Limb (tissue), 2 donors: ENCODE measurements at regions not wholly inside any gene's neighbourhood (a gene's known extent, or its start where the extent isn't known, plus 50 kb on each side); places are given as distances from the start of the nearest gene placed in this dataset.

Source experiments
- DNase-seq, 2 donors: peaks; one replicate each; pipeline ENCODE4 v3.0.0-alpha.2; 2016; ENCODE audit errors: extremely low spot score in 2 of 2

DNA sequence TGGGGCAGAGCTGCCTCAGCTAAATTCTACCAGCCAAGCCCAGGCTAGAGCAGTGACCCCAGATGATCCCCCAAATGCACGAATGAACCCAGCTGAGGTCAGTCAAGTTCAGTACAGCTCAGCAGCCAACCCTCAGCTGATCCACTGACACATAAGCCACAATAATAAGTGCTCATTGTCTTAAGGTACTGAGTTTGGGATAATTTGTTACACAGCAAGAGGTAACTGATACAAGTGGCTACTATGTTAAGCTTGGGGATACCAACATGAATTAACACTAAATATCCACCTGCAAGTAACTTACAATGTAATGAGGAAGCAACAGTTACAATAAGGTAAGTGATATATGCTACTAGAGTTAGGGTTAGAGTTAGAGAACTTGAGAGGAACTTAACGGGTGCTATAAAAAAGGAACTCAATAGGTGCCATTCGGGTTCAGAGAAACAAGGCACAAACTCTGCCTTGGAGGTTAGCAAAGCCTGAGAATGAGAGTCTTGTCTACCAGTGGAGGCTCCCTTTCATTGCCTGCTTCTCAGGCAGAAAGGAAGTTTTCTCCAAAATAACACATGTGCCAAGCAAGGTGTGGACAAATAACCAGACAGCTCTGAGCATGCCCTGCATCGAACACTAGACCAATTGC is 189.4 kb downstream of the ARL4C start:
- DNase-seq = no peak

DNA sequence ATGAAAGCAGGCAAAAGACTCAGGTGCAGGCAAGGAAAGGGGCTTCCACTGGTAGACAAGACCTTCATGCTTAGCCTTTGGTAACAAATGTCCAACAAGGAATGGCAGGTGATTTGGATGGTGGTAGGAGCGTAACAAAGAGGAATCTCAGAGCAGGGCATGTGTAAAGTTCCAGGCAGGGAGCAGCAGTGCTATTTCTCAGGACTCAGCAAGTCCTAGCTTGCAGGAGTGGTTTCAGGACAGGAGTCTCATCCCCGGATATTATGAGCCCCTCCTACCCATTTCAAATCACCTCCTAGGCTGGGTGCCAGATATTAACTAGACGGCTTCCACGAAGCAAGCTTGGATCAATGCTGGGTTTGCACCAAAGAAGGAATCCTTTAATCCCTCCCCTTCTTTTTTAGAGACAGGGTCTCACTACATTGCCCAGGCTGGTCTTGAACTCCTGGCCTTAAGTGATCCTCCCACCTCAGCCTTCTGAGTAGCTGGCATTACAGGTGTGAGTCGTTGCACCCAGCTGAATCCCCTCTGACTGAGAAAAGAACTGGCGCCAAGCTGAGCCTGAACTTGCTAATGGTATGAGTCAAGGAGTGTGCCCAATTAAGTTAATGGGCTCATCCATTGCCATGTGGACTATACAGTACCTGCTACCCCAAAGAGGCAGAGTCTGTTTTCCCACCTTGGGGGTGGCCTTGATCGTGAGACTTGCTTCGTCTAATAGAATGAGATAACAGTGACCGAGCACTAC is 190.3 kb downstream of the ARL4C start:
- DNase-seq = no peak

DNA sequence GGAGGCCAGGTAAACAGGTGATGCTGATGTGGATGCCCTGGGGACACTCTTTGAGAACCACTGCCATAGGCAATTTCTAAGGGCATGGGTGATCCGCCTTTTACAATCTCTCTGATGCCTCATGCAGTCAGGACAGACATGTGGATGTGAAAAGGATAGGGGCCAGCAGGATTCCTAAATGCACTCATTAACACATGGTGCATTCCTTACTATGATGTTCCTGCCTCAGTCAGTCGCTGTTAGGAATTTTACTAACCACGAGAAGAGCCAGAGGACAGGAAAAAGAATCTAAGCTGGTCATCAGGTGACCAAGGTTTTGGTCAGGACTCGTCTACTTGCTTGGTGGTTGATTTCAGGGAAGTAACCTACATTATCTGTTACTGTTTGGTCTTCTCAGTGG is 191.0 kb downstream of the ARL4C start:
- DNase-seq = no peak

DNA sequence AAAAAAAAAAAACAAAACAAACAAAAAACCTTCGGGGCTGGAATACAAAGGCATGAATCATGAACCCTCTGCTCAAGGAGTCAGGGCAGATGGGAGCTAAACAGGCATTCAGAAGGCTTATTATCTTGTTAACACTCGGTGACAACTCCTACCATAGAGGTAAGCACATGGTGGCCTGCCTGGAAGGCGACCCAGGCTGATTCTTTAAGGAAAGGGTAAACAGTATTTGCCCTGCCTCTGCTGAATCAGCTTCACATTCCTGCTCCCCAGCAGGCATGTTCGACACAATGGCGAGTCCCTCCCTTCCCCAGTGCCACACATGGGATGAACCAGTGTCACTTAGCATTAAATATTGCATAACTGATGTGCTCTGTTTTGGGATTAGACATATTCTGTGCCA is 191.9 kb downstream of the ARL4C start:
- no peak for DNase-seq

DNA sequence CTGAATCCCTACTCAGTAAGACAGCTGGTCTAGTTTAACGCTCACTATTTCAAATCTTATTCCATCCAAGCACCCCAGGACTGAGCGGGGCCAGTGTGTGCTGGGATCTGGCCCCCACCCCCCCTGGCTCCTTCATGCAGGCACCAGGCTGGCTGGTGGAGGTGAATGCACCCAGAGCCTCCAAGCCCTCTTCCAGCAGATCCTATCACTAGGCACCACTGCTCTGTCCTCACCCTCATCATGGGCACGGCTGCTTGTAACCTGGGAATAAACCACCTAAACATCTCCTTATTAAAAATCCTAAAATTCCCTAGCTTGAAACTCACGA is 194.3 kb downstream of the ARL4C start:
- DNase-seq = no peak

DNA sequence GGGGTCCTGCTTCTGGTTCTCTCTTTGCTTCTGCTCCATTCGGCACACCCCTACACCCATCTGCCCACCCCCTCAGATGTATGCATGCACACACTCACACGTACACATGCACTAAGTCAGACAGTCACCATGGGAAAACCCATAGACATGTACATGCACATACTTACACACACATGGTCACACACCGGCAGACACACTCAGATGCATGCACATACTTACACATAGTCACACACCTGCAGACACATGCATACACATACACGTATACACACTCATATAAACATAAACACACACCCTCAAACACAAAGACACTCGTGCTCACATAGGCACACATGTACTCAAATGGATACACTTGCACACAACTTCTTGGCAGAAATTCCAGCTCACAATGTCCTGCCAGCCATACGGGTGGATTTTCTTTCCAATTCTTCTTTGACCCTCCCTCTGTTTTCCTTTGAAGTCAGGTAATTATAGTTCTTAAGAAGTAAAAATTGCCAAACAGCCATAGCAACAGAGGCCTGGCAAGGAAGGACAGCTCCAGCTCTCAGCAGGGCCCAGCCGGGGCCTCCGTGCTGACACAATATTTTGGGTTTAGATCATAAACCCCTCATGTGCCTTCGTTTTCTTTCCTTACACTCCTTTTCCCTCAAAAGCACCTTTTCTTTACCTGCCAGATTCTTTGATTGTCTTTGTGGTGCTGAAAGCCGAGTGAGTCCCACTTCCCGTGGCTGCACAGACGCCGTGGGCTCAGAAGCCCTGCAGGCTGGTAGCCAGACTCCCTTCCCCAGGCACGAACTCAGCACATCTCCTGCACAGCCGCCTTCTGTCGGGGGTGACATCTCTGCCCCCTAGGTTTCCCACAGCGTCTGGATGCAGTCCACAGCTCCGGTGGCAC is 195.7 kb downstream of the ARL4C start:
- peak in 1 of 2 donors; percentile 26 for DNase-seq

DNA sequence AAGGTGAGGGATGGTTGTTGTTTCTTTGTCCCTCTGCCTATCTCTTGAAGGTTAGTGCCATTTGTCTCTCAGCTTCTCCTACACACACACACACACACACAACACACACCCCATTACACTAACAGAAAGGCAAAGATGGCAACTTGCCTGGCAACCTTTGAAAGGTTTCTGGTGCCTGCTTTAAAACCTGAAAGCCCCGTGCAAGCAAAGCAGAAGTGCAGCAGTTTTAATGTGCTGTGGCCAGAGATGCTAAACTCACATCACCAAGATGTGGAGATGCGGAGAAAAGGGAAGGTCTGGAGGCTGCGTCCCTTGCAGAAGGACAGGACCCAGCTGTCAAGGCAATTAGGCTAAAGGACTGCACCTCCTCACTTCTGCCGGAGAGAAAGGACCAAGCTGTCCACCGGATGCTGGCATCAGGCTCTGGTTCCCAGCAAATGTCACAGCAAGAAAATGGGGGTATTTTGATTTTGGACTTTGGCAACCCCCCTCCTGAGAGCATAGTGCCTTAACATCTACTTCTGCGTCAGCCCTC is 196.4 kb downstream of the ARL4C start:
- DNase-seq = no peak

DNA sequence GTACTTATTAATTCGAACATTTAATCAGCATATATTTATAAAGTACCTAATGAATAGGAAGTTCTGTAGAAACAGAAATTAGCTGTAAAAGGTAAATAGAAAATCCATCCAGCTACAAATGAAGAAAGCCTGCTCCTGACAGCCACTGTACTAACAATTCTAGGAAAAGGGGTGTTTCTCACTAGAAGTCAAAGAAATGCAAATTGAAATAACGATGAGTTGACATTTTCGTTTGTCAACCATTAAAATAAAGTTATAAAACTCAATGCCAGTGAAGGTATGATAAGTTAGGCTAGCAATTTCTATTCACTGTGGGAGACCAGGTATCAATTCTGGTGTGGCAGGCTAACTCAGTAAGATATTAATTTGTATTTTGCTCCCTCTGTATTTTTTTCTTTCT is 198.0 kb downstream of the ARL4C start:
- no peak for DNase-seq

DNA sequence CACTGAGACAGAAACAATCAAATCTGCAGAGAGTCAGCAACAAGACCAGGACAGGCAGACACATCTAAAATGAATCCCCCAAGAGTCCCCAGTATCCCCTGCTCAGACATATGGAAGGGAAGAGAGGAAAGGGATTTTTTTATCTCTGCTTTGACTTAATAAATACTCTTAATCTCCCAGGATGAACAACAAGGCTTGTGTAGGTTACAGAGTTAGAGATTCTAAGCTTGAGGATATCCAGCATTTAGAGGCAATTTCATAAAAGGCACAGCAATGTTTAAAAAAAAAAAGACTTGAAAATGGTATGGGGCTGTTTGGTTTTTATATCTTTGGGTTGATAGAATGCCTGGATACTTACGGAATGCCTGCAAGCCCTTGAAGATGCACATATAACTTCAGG is 199.9 kb downstream of the ARL4C start:
- no peak for DNase-seq

DNA sequence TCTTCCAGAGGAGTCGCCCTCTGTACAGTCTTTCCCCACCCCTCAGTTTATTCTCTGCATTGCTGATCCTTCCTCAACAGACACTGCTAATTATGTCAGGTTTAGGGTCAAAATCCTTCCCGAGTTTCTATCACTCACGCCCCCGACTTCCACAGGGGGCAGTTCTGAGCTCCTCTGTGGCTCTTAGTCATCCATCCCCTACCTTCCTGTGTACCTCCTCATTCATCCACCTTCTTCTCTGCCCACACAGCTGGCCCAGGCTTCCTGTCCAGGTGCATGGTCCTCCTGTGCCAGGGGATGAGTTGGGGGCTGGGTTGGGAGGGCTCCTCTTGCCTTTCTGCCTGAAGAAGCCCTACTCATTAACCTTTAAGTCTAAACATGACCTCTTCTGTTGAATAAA is 202.9 kb downstream of the ARL4C start:
- DNase-seq = no peak

DNA sequence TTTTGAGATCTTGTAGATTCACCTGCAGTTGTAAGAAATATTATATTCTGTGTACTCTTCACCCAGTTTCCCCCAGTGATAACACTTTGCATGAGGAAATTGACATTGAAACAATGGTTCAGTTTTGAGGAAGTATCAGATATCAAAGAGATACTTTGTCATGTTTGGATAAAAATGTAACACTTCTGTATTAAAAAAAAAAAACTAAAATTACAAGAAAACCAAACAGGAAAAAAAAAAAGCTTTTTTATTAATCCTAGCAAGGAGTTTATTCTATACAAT is 204.0 kb downstream of the ARL4C start:
- DNase-seq = no peak

DNA sequence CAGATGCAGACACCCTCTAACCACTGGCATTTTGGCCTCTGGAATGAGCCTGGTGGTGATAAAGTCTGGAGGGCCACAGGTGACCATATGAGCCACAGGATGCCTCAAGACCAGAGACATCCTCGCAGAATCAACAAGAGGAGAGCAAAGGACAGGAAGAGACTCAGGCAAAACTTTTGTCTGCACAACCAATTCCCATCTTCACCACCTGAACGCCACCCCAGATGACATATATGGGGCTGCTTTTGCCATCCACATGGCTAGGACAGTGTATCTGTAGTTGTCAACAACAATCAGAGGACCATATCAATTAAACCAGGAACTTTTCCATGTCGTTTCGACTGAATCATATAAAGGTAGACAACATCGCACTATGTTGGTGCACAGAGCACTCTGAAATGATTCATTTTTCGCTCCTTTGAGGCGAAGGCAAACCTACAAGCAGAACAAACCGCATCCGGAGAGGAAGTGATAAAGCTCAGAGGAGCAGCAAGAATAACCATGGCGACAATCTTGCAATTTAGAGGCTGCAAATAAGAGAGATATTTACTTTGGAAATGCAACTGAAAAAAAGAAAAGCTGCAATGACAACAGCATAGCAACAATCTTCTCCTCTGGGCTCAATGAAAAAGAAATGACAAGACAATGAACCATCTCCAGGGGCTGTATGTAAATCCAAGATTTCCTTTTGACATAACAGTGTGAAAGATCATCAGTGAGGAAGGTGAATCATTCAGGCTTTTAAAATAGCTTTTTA is 204.5 kb downstream of the ARL4C start:
- no peak for DNase-seq

DNA sequence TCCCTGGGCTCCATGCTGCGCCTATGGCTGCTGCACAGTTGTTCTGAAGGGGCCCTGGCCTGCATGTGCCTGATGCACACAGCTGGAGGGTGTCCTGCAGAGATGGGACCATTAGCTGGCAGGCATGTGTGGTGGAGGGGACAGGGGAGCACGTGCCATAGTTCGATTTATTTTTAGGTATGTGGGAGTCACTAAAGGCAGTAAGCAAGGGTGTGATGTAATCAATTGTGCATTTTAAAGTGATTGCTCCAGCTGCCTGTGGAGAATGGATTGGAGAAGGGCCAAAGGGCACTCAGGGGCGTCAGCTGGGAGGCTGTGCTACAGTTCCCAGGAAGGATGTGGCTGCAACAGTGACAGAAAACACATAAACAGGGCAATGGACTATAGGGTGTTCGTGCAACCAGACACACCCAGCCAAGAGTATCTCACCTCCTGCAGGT is 205.1 kb downstream of the ARL4C start:
- no peak for DNase-seq

DNA sequence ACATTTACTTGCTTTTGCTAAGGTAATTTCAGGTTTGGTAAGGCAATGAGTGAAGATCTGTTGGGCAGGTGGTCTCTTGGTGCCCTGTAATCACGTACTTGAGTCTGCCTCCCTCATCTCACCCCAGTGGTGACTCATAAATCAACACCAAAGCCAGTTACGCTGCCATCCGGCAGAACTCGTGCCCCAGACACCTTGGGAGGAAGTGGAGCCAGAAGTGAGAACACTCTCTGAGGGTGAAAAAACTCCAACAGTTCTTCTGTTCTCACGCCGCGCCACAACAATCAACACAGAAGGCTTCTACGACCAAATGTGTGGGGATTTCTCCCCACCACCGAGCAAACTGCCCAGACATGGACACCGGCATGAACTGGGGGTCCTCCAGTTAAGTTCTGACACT is 206.2 kb downstream of the ARL4C start:
- DNase-seq = no peak

DNA sequence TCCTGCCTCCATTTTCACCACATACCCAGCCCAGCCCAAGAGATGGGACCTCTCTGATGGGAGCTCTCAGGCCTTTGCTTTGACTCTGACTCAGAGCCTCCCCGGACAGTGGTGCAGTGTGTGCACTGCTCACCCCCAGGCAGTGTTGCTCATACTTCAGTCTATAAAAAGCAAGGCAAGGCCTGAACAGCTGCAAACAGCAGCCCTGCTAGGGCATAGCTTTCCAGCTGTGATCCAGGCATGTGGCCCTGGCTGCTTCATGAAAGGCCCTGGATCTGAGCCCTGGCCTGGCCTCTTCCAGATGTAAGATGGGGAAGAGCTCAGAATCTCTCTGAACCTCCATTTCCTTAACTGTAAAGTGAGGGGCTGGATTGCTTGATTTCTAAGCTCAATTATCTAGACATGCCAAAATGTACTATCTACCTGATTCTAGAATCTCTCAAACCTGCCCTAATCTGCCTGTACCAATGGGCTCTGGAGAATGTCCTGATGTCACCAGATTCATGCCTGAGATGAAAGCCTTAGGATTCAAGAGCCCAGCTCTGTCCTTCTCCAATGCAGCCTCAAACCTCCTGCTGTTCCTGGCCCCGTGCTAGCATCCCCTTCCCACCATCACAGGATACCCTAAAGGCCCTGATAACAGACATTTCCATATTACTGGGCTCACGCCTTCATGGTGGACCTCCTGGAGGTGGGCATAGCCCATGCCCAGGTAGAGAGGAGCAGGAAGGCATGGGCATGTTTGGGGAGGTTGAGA is 206.9 kb downstream of the ARL4C start:
- DNase-seq = peak in 1 of 2 donors; percentile 51

DNA sequence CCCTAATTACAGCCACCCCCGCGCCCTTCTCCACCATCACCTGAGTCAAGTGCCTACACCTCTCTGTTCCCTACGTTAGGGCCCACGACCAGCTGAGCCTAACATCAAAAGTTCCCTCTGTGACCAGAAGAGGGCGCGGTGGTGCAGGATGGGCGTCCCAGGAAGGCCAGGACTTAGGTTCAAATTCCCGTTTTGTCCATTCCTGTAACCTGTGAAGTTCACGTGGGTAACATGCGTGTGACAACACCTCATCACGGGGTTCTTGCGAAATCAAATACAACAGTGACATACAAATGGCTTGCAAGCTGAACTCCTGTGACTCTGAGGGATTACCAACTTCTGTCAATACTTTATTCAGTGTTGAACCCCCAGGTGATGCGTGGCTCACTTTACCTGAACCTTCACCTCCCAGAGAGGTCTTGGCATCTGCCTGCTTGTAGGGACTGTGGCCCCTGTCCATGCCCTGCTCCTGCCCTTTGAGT is 207.9 kb downstream of the ARL4C start:
- DNase-seq = peak in 1 of 2 donors; percentile 71

DNA sequence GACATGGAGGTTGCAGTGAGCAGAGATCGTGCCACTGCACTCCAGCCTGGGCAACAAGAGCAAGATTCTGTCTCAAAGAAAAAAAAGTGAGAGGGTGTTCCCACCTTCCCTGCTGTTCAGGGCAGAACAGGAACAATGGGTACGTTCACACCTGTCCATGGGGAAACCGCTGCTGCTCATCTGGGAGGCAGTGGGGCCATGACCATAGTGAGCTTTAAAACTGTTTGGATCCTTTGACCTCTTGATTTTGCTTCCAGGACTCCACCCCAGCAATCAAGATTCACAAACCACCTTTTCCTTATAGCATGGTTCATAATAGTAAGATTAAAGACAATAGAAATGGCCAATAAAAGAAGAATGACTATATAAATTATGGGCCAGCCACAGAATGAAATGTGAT is 209.2 kb downstream of the ARL4C start:
- DNase-seq = no peak

DNA sequence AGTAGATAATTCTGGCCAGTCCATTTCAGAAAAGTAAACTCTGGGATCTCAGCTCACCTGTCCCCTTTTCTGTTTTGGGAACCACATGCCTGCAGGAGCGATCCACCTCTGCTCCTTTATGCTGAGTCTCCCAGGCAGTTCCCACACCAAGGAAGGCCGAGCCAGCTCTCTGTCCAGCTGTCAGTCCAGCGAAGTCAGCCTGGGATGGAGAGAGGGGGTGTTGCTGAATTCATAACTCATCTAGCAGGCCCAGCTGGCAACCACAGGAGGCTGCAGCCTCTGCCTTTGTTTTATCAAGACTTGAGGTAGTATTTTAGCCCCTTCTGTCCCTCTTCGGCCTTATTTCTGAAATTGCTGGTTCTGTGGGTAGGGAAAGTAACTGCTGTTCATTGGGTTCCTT is 209.9 kb downstream of the ARL4C start:
- no peak for DNase-seq

DNA sequence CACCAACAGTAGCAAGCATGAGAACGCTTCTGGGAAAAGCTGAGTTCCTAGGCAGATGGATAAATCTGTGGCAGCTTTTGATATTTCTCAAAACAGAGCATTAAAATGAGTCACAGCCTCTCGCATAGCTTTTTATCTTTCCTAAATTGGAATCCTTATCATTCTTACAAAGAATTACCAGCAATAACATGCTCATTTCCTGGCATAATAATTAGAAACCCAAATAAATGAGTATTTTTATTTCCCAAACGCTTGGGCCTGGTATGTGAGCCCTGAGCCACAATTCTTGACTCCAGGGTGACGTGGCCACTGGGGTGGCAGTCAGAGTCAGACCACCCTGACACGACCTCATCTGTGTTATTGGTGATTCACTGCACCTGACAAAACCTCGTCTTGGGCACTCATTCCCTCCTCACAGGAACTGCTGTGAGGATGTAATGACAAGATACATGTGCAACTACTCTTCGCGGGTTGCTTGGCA is 210.7 kb downstream of the ARL4C start:
- no peak for DNase-seq

DNA sequence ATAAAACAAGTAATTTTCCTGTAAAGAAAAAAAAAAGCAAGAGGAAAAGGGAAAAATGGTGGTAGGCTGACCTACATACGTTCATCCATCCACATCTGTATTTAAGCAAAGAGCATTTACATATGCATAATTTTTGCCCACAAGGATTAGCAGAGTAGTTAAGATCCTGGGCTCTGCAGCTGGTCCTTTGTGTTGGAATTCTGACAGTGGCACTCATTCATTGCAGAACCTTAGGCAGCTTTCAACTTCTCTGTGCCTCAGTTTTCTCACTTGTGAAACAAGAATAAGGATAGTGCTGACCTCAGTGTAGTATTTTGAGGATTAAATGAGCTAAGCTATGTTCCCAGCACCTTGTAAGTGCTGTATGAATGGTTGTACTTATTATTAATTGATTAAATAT is 211.3 kb downstream of the ARL4C start:
- no peak for DNase-seq

DNA sequence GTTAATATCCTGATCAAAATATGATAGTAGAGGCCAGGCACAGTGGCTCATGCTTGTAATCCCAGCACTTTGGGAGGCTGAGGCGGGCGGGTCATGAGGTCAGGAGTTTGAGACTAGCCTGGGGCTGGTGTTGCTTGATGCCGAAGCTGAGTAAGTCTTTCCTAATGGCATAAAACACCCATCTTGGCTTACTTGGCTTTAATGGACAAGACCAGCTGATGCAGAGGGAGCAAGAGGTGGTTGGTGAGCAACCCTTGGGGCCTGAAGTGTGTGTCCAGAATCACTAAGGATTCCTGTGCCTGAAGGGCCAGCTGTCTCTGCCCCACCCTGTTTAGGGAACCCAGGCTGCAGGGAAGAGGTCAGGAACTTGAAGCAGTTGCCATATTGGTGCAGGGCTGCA is 217.2 kb downstream of the ARL4C start:
- no peak for DNase-seq
